Sigmoid colon (tissue), 3 donors: ENCODE measurements at regions not wholly inside any gene's neighbourhood (a gene's known extent, or its start where the extent isn't known, plus 50 kb on each side); places are given as distances from the start of the nearest gene placed in this dataset.

ENCODE experiments used
- POLR2A ChIP-seq, 2 donors: fragments of 450-650 bp; IDR thresholded peaks; one replicate each; pipeline ENCODE4 v1.6.1; 2016; ENCODE audit warnings: antibody characterized with exemption in 2 of 2, mild to moderate bottlenecking in 2 of 2, moderate library complexity in 2 of 2
- TF ChIP-seq, protein P1 (sequence below), 4 experiments: fragments of 450-650 bp in 3 of 4; fragments of 200-600 bp in 1 of 4; IDR thresholded peaks; one replicate each; pipeline ENCODE4 v1.5.1; 2016 to 2019; ENCODE audit warnings: antibody characterized with exemption in 4 of 4, mild to moderate bottlenecking in 3 of 4, moderate library complexity in 2 of 4

DNA sequence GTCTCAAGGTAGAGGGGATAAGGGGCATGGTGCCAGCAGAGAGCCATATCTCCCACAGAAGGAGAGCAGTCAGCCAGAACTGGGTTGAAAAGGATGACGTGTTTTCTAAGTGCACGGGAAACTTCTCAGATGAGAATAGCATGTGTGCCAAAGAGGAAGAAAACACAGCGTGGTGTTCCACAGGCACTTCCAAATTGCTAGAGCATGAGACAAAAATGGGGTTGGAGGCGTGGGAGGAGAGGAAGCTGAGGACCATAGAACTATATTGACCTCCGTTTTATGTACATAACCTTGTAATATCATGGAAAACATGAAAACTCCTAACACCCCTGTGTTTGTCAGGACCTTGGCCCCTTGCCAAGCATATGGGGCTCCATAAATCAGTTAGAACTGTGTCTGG is 682.7 kb upstream of the RAB6C start:
- TF ChIP-seq, protein P1, sequence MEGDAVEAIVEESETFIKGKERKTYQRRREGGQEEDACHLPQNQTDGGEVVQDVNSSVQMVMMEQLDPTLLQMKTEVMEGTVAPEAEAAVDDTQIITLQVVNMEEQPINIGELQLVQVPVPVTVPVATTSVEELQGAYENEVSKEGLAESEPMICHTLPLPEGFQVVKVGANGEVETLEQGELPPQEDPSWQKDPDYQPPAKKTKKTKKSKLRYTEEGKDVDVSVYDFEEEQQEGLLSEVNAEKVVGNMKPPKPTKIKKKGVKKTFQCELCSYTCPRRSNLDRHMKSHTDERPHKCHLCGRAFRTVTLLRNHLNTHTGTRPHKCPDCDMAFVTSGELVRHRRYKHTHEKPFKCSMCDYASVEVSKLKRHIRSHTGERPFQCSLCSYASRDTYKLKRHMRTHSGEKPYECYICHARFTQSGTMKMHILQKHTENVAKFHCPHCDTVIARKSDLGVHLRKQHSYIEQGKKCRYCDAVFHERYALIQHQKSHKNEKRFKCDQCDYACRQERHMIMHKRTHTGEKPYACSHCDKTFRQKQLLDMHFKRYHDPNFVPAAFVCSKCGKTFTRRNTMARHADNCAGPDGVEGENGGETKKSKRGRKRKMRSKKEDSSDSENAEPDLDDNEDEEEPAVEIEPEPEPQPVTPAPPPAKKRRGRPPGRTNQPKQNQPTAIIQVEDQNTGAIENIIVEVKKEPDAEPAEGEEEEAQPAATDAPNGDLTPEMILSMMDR (IDR thresholded peaks at IDR 0.05): no peak
- TF ChIP-seq POLR2A (IDR thresholded peaks at IDR 0.05): no peak
